ENCODE measurements at regions not wholly inside any gene's neighbourhood (a gene's known extent, or its start where the extent isn't known, plus 50 kb on each side); places are given as distances from the start of the nearest gene placed in this dataset.
A peak's percentile ranks its signal among the peaks of the same experiment; 100 is the strongest.

DNA sequence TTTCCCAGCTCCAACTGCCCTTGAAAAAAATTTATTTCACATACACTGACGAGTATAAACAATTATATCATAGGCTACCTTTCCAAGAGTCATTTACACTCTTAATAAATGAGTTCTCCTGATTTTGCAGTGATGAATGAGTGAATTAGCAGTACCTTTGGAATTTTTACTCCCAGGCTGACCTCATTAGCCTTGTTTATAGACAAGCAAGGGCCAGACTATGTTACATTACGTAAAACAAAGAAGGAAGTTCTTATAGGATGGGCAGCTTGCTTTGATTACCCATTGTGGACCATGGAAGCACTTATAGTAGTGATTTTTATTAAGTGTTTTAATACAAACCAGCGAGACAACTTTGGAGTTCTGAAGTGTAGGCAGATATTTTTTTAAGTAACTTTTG, 112.9 kb upstream of the C1QTNF7 start:
- H3K27ac ChIP-seq, result no peak overlapping the region
- no peaks in the 10 kb centered on the region for H3K36me3 ChIP-seq
- intact Hi-C loops (cut with DNase I), result no loop called here
- TF ChIP-seq, protein P1, sequence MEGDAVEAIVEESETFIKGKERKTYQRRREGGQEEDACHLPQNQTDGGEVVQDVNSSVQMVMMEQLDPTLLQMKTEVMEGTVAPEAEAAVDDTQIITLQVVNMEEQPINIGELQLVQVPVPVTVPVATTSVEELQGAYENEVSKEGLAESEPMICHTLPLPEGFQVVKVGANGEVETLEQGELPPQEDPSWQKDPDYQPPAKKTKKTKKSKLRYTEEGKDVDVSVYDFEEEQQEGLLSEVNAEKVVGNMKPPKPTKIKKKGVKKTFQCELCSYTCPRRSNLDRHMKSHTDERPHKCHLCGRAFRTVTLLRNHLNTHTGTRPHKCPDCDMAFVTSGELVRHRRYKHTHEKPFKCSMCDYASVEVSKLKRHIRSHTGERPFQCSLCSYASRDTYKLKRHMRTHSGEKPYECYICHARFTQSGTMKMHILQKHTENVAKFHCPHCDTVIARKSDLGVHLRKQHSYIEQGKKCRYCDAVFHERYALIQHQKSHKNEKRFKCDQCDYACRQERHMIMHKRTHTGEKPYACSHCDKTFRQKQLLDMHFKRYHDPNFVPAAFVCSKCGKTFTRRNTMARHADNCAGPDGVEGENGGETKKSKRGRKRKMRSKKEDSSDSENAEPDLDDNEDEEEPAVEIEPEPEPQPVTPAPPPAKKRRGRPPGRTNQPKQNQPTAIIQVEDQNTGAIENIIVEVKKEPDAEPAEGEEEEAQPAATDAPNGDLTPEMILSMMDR (IDR thresholded peaks at IDR 0.05), result no peak
- H3K27me3 ChIP-seq, result no peaks in the 10 kb centered on the region
- DNase-seq, result no peak
- H3K4me3 ChIP-seq, result no peak overlapping the region
- peak in 2 of 4 donors; percentile 24 to 68 for ATAC-seq
- no peaks in the 10 kb centered on the region for H3K9me3 ChIP-seq
- no peaks in the 10 kb centered on the region for H3K4me1 ChIP-seq
- WGBS, 2 donors, result 32 to 37% methylated on average over 3 of the region's 3 CpGs
- no peak for FAIRE-seq

GRCh38 chr4:15317246-15317645, 110.6 kb upstream of the C1QTNF7 start:
- intact Hi-C loops (cut with DNase I), result no loop called here
- TF ChIP-seq, protein P1 (IDR thresholded peaks at IDR 0.05), result no peak
- no peak for ATAC-seq
- no peaks in the 10 kb centered on the region for H3K36me3 ChIP-seq
- no peak overlapping the region for H3K27ac ChIP-seq
- H3K4me3 ChIP-seq, result no peak overlapping the region
- no peaks in the 10 kb centered on the region for H3K27me3 ChIP-seq
- 73 to 75% methylated on average over 3 of the region's 3 CpGs for WGBS, 2 donors
- H3K9me3 ChIP-seq, result no peaks in the 10 kb centered on the region
- H3K4me1 ChIP-seq, result no peaks in the 10 kb centered on the region
- no peak for DNase-seq
- FAIRE-seq, result no peak

DNA sequence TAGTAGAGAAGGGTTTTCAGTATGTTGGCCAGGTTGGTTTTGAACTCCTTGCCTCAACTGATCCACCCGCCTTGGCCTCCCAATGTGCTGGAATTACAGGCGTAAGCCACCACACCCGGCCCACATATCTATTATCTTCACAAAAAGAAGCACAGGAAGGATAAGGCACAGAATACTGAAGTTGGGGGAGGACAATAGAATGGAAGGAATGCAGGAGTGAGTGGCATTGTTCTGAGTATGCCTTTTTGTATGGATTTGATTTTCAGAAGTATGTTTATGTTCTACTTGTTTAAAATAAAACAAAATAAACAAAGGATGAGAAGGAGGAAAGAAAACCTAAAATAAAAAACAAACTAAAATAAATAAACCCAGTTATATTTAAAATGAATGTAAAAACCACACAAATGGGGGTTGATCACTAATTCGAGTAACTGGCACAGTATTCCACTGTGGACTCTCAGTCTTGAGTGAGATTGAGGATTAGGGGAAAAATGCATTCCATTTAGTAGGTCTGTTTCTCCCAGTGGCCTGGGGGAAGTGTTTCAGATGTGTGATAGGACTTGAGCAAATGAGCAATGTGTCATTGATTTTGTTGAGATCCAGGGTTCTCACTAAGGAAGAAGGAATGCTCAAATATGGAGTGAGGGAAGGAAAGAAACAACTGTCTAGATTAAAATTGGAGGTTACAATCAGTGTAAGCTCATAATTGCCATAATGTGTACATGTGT, 109.0 kb upstream of the C1QTNF7 start:
- TF ChIP-seq, protein P1 (IDR thresholded peaks at IDR 0.05), result no peak

DNA sequence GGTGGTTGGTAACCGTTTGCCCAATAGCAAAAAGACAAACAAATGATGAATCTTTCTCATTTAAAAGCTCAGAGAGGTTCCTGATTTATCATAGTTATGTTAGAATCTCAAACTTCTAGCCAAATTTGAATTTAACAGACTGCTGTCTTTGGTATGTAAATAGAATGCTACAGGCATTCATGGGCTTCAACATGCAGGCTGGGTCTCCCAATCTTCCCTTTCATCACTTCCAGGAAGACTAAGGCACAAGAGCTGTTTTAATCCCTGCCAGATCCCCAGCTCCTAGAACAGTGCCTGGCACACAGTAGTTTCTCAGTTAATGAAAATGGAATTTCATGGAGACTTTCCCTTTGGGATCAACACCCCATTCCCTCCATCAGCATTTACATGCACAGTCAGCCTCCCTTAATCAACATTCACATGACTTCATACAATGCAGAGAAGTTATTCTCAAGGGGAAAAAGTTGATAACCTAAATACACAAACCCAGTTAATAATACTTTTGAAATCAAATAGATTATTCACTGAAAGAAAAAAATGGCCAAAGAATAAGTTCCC, 107.6 kb upstream of the C1QTNF7 start:
- Histone ChIP-seq H3K4me1 (no peaks in the 10 kb centered on the region), H3K9me3 (no peaks in the 10 kb centered on the region), H3K4me3 (no peak overlapping the region), H3K27me3 (no peaks in the 10 kb centered on the region), H3K36me3 (no peaks in the 10 kb centered on the region), H3K27ac (no peak overlapping the region)
- TF ChIP-seq, protein P1 (IDR thresholded peaks at IDR 0.05), result no peak
- FAIRE-seq (no peak), ATAC-seq (no peak), DNase-seq (no peak)
- 31 to 39% methylated on average over 1 of the region's 1 CpG for WGBS, 2 donors
- intact Hi-C loops (cut with DNase I), result no loop called here

More for the DNA sequence above, 109.0 kb upstream of the C1QTNF7 start:
- Histone ChIP-seq H3K36me3 (no peaks in the 10 kb centered on the region), H3K27me3 (no peaks in the 10 kb centered on the region), H3K4me1 (no peaks in the 10 kb centered on the region), H3K27ac (no peak overlapping the region), H3K9me3 (no peaks in the 10 kb centered on the region), H3K4me3 (no peak overlapping the region)
- intact Hi-C loops (cut with DNase I), result no loop called here
- FAIRE-seq (no peak), DNase-seq (no peak), ATAC-seq (no peak)
- 70 to 80% methylated on average over 4 of the region's 4 CpGs for WGBS, 2 donors

- TF ChIP-seq, protein P1 (IDR thresholded peaks at IDR 0.05), result no peak
- H3K27ac ChIP-seq, result no peak overlapping the region
- WGBS, 2 donors, result 26 to 37% methylated on average over 3 of the region's 3 CpGs
- intact Hi-C loops (cut with DNase I), result no loop called here
- DNase-seq (no peak), FAIRE-seq (no peak), ATAC-seq (no peak)
- H3K4me3 ChIP-seq, result no peak overlapping the region
- H3K9me3 ChIP-seq, result no peaks in the 10 kb centered on the region
- no peaks in the 10 kb centered on the region for H3K36me3 ChIP-seq
- H3K4me1 ChIP-seq, result no peaks in the 10 kb centered on the region
- H3K27me3 ChIP-seq, result no peaks in the 10 kb centered on the region
Measured at GRCh38 chr4:15322006-15322405, 105.8 kb upstream of the C1QTNF7 start.

All from pancreas (tissue), 10 donors.